ENCODE measurements at regions not wholly inside any gene's neighbourhood (a gene's known extent, or its start where the extent isn't known, plus 50 kb on each side); places are given as distances from the start of the nearest gene placed in this dataset.

DNA sequence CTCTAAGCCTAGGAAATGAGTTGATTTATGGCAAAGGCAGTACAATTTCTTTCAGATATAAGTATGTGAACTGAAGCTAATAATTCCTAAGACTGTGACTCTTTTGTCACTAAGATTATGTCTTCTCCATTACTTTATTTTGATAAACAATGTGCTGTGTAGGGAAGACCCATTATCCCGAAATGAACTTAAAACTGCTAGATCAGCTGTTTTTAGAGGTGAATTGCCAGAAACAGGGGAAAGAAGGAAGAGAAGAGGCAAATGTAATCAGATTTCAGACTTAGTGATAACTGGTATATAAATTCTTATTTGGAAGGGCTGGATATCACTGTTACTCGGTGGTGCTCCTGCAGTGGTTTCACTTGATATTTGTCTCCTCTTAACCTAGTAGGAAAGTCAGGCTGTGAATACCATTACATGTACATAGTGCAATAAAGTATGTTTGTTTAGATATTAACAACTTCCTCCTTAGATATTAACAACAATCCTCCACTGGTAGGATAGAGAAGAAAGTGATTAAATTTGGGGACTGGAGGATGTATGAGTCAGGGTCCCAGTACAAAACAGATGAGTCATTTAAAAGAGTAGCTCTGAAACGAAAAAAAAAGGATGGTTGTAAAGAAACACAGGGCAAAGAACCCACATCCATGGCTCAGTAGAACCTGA is 338.5 kb upstream of the KCNH8 start:
- Histone ChIP-seq H3K9ac (ENCODE audit: low read depth, low read length) (no peak overlapping the region), H3K9me3 (ENCODE audit: control insufficient read depth, insufficient read depth, low read length) (peaks cover 7% of the 10 kb centered on the region), H3K4me3 (ENCODE audit: insufficient read depth, low read depth, low read length) (no peak overlapping the region), H4K91ac (ENCODE audit: insufficient read depth, low read depth, low read length) (no peak overlapping the region), H2AK5ac (ENCODE audit: low read depth, low read length) (no peak overlapping the region), H2BK5ac (ENCODE audit: low read depth, low read length, poor library complexity, severe bottlenecking) (no peak overlapping the region), H3K9me1 (ENCODE audit: insufficient read depth, low read length) (no peaks in the 10 kb centered on the region), H3K18ac (ENCODE audit: low read depth, low read length) (no peak overlapping the region), H3K14ac (replicated peaks; ENCODE audit: low read depth, low read length) (no peak overlapping the region), H3K4me1 (ENCODE audit: control insufficient read depth, insufficient read depth, low read length) (no peaks in the 10 kb centered on the region), H3K27me3 (ENCODE audit: control insufficient read depth, insufficient read depth, low read length) (no peaks in the 10 kb centered on the region), H2AK9ac (replicated peaks; ENCODE audit: low read depth, low read length, poor library complexity) (no peak overlapping the region), H3K23ac (ENCODE audit: low read depth, low read length) (no peak overlapping the region), H3K36me3 (ENCODE audit: control insufficient read depth, insufficient read depth, low read length) (no peaks in the 10 kb centered on the region), H3K4ac (ENCODE audit: low read depth, low read length) (no peak overlapping the region), H4K8ac (ENCODE audit: low read depth in 2 of 2, low read length in 2 of 2) (no peak overlapping the region), H4K5ac (ENCODE audit: low read depth, low read length) (no peak overlapping the region), H2BK20ac (ENCODE audit: low read depth, low read length) (no peak overlapping the region), H3K27ac (ENCODE audit: insufficient read depth, low read length) (no peak overlapping the region), H2AFZ (replicated peaks; ENCODE audit: low read length, poor library complexity) (no peak overlapping the region), H4K20me1 (ENCODE audit: insufficient read depth, low read length) (no peaks in the 10 kb centered on the region), H2BK15ac (ENCODE audit: low read depth, low read length) (no peak overlapping the region), H3K56ac (ENCODE audit: extremely low read depth, insufficient read depth, low read length) (no peak overlapping the region), H2BK120ac (ENCODE audit: low read depth, low read length) (no peak overlapping the region), H3K4me2 (ENCODE audit: low read depth, low read length) (no peak overlapping the region), H3K79me1 (ENCODE audit: low read depth in 1 of 2, low read length in 2 of 2) (no peaks in the 10 kb centered on the region)
- TF ChIP-seq CHD1 (IDR thresholded peaks at IDR 0.05; ENCODE audit: low read depth, low read length) (no peak), BHLHE40 (IDR thresholded peaks at IDR 0.05; ENCODE audit: low read depth, low read length) (no peak), MAFK (IDR thresholded peaks at IDR 0.05; ENCODE audit: low read depth, low read length) (peak; percentile 87), USF2 (IDR thresholded peaks at IDR 0.05; ENCODE audit: low read depth, low read length) (no peak), FOS (IDR thresholded peaks at IDR 0.05; ENCODE audit: low read depth, low read length) (no peak), CEBPB (IDR thresholded peaks at IDR 0.05; ENCODE audit: low read depth, low read length) (no peak)
- ATAC-seq (ENCODE audit: low read depth) = no peak
- intact Hi-C loops (cut with micrococcal nuclease) (no loop called here), dilution Hi-C loops (cut with HindIII; ENCODE audit: low sequenced_read_pairs, unreplicated experiment) (no loop called here), in situ Hi-C loops (cut with MboI; ENCODE audit: low sequenced_read_pairs) (no loop called here)
- ChIA-PET POLR2A (ENCODE audit: unreplicated experiment) (interaction anchor here (0.6 kb wide), 1 partner anchor 10 kb away, joined by 3 read pairs; no protein-coding TSS in a partner anchor), CTCF (no interaction called here)
- BruUV-seq (replicated peaks) = no TSS peak
- DNase-seq = no peak
- WGBS, 2 experiments (ENCODE audit: extremely low coverage in 2 of 2, insufficient read length in 1 of 2) = 0% methylated on average over 1 of the region's 3 CpGs; no CpG with 5 or more reads in 1 of the 2 experiments
